AG08396 (cell line): ENCODE measurements at regions not wholly inside any gene's neighbourhood (a gene's known extent, or its start where the extent isn't known, plus 50 kb on each side); places are given as distances from the start of the nearest gene placed in this dataset.

Experiments
- DNase-seq: peaks from one replicate; pipeline ENCODE4 v3.0.0; 2012; ENCODE audit warnings: low spot score, mixed read lengths

GRCh38 chr14:55942076-55942654 lies 176.0 kb upstream of the PELI2 start:
- no peak for DNase-seq

GRCh38 chr14:55942826-55943225 lies 175.4 kb upstream of the PELI2 start:
- no peak for DNase-seq

- no peak for DNase-seq
Measured at GRCh38 chr14:55944757-55945156, 173.5 kb upstream of the PELI2 start.

GRCh38 chr14:55946231-55946630 lies 172.0 kb upstream of the PELI2 start:
- DNase-seq = no peak

- DNase-seq = no peak
Measured at GRCh38 chr14:55948399-55948798, 169.8 kb upstream of the PELI2 start.

GRCh38 chr14:55949708-55950107 lies 168.5 kb upstream of the PELI2 start:
- no peak for DNase-seq

GRCh38 chr14:55950135-55950534 lies 168.1 kb upstream of the PELI2 start:
- DNase-seq = no peak

GRCh38 chr14:55951341-55952206 lies 166.6 kb upstream of the PELI2 start:
- DNase-seq = no peak

GRCh38 chr14:55954108-55954507 lies 164.1 kb upstream of the PELI2 start:
- DNase-seq = no peak

GRCh38 chr14:55955175-55955574 lies 163.0 kb upstream of the PELI2 start:
- no peak for DNase-seq

GRCh38 chr14:55957950-55958349 lies 160.3 kb upstream of the PELI2 start:
- no peak for DNase-seq

- DNase-seq = no peak
Measured at GRCh38 chr14:55963295-55963694, 154.9 kb upstream of the PELI2 start.

GRCh38 chr14:55964091-55964490 lies 154.1 kb upstream of the PELI2 start:
- DNase-seq = no peak

- DNase-seq = no peak
Measured at GRCh38 chr14:55964821-55965220, 153.4 kb upstream of the PELI2 start.

GRCh38 chr14:55965851-55966250 lies 152.4 kb upstream of the PELI2 start:
- DNase-seq = no peak

- no peak for DNase-seq
Measured at GRCh38 chr14:55968741-55969140, 149.5 kb upstream of the PELI2 start.

- DNase-seq = no peak
Measured at GRCh38 chr14:55973285-55973800, 144.9 kb upstream of the PELI2 start.

GRCh38 chr14:55973911-55974630 lies 144.1 kb upstream of the PELI2 start:
- DNase-seq = no peak

- DNase-seq = no peak
Measured at GRCh38 chr14:55975281-55975910, 142.8 kb upstream of the PELI2 start.

- DNase-seq = no peak
Measured at GRCh38 chr14:55976219-55976618, 142.0 kb upstream of the PELI2 start.

GRCh38 chr14:55976655-55977054 lies 141.6 kb upstream of the PELI2 start:
- no peak for DNase-seq

- DNase-seq = no peak
Measured at GRCh38 chr14:55977392-55978150, 140.6 kb upstream of the PELI2 start.
